ENCODE measurements at regions not wholly inside any gene's neighbourhood (a gene's known extent, or its start where the extent isn't known, plus 50 kb on each side); places are given as distances from the start of the nearest gene placed in this dataset.

DNA sequence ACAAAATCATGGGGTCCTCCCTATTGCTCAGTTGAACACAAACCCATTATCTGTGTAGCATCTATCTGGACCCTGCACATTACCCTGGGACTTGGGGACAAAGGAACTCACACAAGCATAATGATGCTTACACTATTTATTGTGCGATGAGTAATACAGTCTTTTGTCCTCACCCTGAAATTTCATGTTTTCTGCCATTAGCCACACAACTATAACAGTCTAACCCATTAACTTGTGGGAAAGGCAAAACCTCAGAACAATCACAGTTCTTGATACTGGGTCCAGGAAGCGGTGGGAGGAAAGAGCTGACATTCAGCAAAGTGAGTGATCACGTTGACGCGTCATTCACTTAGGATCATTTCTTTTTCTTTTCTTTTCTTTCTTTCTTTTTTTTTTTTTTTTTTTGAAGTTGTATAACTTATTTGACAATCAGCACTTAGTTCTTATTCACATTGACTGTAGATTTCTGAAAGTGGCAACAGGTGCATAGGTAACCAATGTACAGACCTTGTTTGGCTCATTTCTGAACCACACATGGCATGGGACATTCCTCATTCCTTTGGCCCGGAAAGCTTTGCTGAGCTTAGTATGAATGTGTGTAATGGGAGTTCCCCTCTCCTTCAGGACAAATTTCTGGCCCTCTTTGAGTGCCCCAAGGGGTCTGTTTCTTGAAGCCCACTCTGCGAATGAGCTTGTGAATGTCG lies 94.8 kb upstream of the CNKSR3 start:
- TF ChIP-seq JUNB (IDR thresholded peaks at IDR 0.05) (no peak), RNF2 (IDR thresholded peaks at IDR 0.05; ENCODE audit: borderline replicate concordance, low read depth) (no peak), RAD21 (conservative IDR thresholded peaks at IDR 0.05 in 1 of 2, IDR thresholded peaks at IDR 0.05 in 1 of 2) (no peak), RFX5 (IDR thresholded peaks at IDR 0.05) (no peak), POLR2A (IDR thresholded peaks at IDR 0.05; ENCODE audit: low read length) (no peak)
- TF ChIP-seq, protein P1, sequence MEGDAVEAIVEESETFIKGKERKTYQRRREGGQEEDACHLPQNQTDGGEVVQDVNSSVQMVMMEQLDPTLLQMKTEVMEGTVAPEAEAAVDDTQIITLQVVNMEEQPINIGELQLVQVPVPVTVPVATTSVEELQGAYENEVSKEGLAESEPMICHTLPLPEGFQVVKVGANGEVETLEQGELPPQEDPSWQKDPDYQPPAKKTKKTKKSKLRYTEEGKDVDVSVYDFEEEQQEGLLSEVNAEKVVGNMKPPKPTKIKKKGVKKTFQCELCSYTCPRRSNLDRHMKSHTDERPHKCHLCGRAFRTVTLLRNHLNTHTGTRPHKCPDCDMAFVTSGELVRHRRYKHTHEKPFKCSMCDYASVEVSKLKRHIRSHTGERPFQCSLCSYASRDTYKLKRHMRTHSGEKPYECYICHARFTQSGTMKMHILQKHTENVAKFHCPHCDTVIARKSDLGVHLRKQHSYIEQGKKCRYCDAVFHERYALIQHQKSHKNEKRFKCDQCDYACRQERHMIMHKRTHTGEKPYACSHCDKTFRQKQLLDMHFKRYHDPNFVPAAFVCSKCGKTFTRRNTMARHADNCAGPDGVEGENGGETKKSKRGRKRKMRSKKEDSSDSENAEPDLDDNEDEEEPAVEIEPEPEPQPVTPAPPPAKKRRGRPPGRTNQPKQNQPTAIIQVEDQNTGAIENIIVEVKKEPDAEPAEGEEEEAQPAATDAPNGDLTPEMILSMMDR (IDR thresholded peaks at IDR 0.05) = no peak

Data from A549 (cell line).